GM21381 (cell line): ENCODE measurements at regions not wholly inside any gene's neighbourhood (a gene's known extent, or its start where the extent isn't known, plus 50 kb on each side); places are given as distances from the start of the nearest gene placed in this dataset.

ENCODE experiments used
- ATAC-seq: cut with Tn5 transposase; IDR thresholded peaks from one replicate; pipeline ENCODE4 v1.9.1; 2021; ENCODE audit warnings: mild to moderate bottlenecking, moderate library complexity; ENCODE audit not compliant: unreplicated experiment

GRCh38 chr5:107219993-107220392, 450.7 kb downstream of the EFNA5 start:
- ATAC-seq, result no peak

- no peak for ATAC-seq
These were observed 452.1 kb downstream of the EFNA5 start for GRCh38 chr5:107218457-107219193.

- ATAC-seq, result no peak
These were observed 453.0 kb downstream of the EFNA5 start for GRCh38 chr5:107217721-107218130.

- ATAC-seq, result no peak
These were observed 454.1 kb downstream of the EFNA5 start for GRCh38 chr5:107216587-107216986.

- ATAC-seq, result no peak
These were observed 455.1 kb downstream of the EFNA5 start for GRCh38 chr5:107215611-107216010.

GRCh38 chr5:107213025-107213424, 457.7 kb downstream of the EFNA5 start:
- ATAC-seq, result no peak

GRCh38 chr5:107211630-107212029, 459.1 kb downstream of the EFNA5 start:
- no peak for ATAC-seq

- no peak for ATAC-seq
These were observed 461.9 kb downstream of the EFNA5 start for GRCh38 chr5:107208867-107209266.

GRCh38 chr5:107204413-107204812, 466.3 kb downstream of the EFNA5 start:
- ATAC-seq, result no peak

GRCh38 chr5:107203243-107203642, 467.5 kb downstream of the EFNA5 start:
- ATAC-seq, result no peak

GRCh38 chr5:107199756-107200155, 471.0 kb downstream of the EFNA5 start:
- ATAC-seq, result no peak

GRCh38 chr5:107196500-107197059, 474.2 kb downstream of the EFNA5 start:
- ATAC-seq, result no peak

GRCh38 chr5:107195890-107196395, 474.8 kb downstream of the EFNA5 start:
- ATAC-seq, result no peak

- ATAC-seq, result no peak
These were observed 485.9 kb downstream of the EFNA5 start for GRCh38 chr5:107184871-107185270.

- ATAC-seq, result no peak
These were observed 486.7 kb downstream of the EFNA5 start for GRCh38 chr5:107184066-107184465.

GRCh38 chr5:107170620-107171019, 500.1 kb downstream of the EFNA5 start:
- ATAC-seq, result no peak

GRCh38 chr5:107169867-107170266, 500.9 kb downstream of the EFNA5 start:
- ATAC-seq, result no peak

- ATAC-seq, result no peak
These were observed 501.6 kb downstream of the EFNA5 start for GRCh38 chr5:107168848-107169752.

- no peak for ATAC-seq
These were observed 502.7 kb downstream of the EFNA5 start for GRCh38 chr5:107168086-107168485.

GRCh38 chr5:107165296-107165695, 505.4 kb downstream of the EFNA5 start:
- ATAC-seq, result no peak

- no peak for ATAC-seq
These were observed 512.9 kb downstream of the EFNA5 start for GRCh38 chr5:107157809-107158208.
